ENCODE measurements at regions not wholly inside any gene's neighbourhood (a gene's known extent, or its start where the extent isn't known, plus 50 kb on each side); places are given as distances from the start of the nearest gene placed in this dataset.

GRCh38 chr21:24160528-24160927, 1446.8 kb downstream of the MRPL39 start:
- TF ChIP-seq ZNF292 (tag by site-specific recombination; IDR thresholded peaks at IDR 0.05; ENCODE audit: borderline replicate concordance, low read depth) (no peak), ZNF174 (tag by site-specific recombination; IDR thresholded peaks at IDR 0.05) (no peak), CTCF (tag by site-specific recombination; IDR thresholded peaks at IDR 0.05) (no peak), REST (tag by site-specific recombination; IDR thresholded peaks at IDR 0.05) (no peak)

All from HEK293 (cell line).